Mucosa of rectum (tissue), 2 donors: ENCODE measurements at regions not wholly inside any gene's neighbourhood (a gene's known extent, or its start where the extent isn't known, plus 50 kb on each side); places are given as distances from the start of the nearest gene placed in this dataset.

Source experiments
- H3K27ac ChIP-seq, 2 donors: one replicate each; pipeline ENCODE4 v1.7.0; 2013; ENCODE audit warnings: inconsistent platforms in 2 of 2, low read depth in 2 of 2, low read length in 2 of 2
- H3K27me3 ChIP-seq, 2 donors: one replicate each; pipeline ENCODE4 v1.7.0; 2013; ENCODE audit warnings: low read length in 2 of 2; ENCODE audit not compliant: control insufficient read depth in 2 of 2, insufficient read depth in 2 of 2
- H3K36me3 ChIP-seq, 2 donors: one replicate each; pipeline ENCODE4 v1.7.0; 2013; ENCODE audit warnings: low read length in 2 of 2; ENCODE audit not compliant: control insufficient read depth in 2 of 2, insufficient read depth in 2 of 2
- H3K4me1 ChIP-seq, 2 donors: one replicate each; pipeline ENCODE4 v1.7.0; 2013; ENCODE audit warnings: low read length in 2 of 2, mild to moderate bottlenecking in 1 of 2; ENCODE audit not compliant: control insufficient read depth in 2 of 2, insufficient read depth in 2 of 2
- H3K4me3 ChIP-seq, 2 donors: one replicate each; pipeline ENCODE4 v1.7.0; 2013; ENCODE audit warnings: low read length in 2 of 2
- H3K9ac ChIP-seq, 2 donors: one replicate each; pipeline ENCODE4 v1.7.0; 2013; ENCODE audit warnings: low read length in 2 of 2, low read depth in 1 of 2, mild to moderate bottlenecking in 1 of 2
- H3K9me3 ChIP-seq, 2 donors: one replicate each; pipeline ENCODE4 v1.7.0; 2013; ENCODE audit warnings: low read length in 2 of 2; ENCODE audit not compliant: control insufficient read depth in 2 of 2
- donor health status: healthy.
- donor health status: Normal muscosa, but diverticular disease.

- H3K4me3 ChIP-seq: no peak overlapping the region
- no peaks in the 10 kb centered on the region for H3K27me3 ChIP-seq
- no peaks in the 10 kb centered on the region for H3K36me3 ChIP-seq
- no peaks in the 10 kb centered on the region for H3K4me1 ChIP-seq
- no peaks in the 10 kb centered on the region for H3K9me3 ChIP-seq
- no peak overlapping the region for H3K27ac ChIP-seq
- H3K9ac ChIP-seq: no peak overlapping the region
These were observed 313.6 kb upstream of the PODXL start for GRCh38 chr7:131869986-131870385.

GRCh38 chr7:131869169-131869844 is 312.9 kb upstream of the PODXL start:
- H3K9me3 ChIP-seq: no peaks in the 10 kb centered on the region
- H3K4me3 ChIP-seq: no peak overlapping the region
- no peaks in the 10 kb centered on the region for H3K4me1 ChIP-seq
- no peaks in the 10 kb centered on the region for H3K27me3 ChIP-seq
- no peak overlapping the region for H3K27ac ChIP-seq
- H3K9ac ChIP-seq: no peak overlapping the region
- H3K36me3 ChIP-seq: no peaks in the 10 kb centered on the region

- Histone ChIP-seq H3K27me3 (no peaks in the 10 kb centered on the region), H3K4me1 (no peaks in the 10 kb centered on the region), H3K27ac (no peak overlapping the region), H3K9ac (no peak overlapping the region), H3K36me3 (no peaks in the 10 kb centered on the region), H3K9me3 (no peaks in the 10 kb centered on the region), H3K4me3 (no peak overlapping the region)
These were observed 311.0 kb upstream of the PODXL start for GRCh38 chr7:131867461-131867860.

- Histone ChIP-seq H3K36me3 (no peaks in the 10 kb centered on the region), H3K4me1 (no peaks in the 10 kb centered on the region), H3K9me3 (no peaks in the 10 kb centered on the region), H3K9ac (no peak overlapping the region), H3K27me3 (no peaks in the 10 kb centered on the region), H3K27ac (no peak overlapping the region), H3K4me3 (no peak overlapping the region)
These were observed 309.5 kb upstream of the PODXL start for GRCh38 chr7:131865911-131866310.

GRCh38 chr7:131861620-131862346 is 305.4 kb upstream of the PODXL start:
- H3K4me1 ChIP-seq: no peaks in the 10 kb centered on the region
- H3K9me3 ChIP-seq: no peaks in the 10 kb centered on the region
- H3K9ac ChIP-seq: no peak overlapping the region
- no peaks in the 10 kb centered on the region for H3K36me3 ChIP-seq
- no peak overlapping the region for H3K27ac ChIP-seq
- no peak overlapping the region for H3K4me3 ChIP-seq
- H3K27me3 ChIP-seq: no peaks in the 10 kb centered on the region

GRCh38 chr7:131859147-131859821 is 302.9 kb upstream of the PODXL start:
- H3K27ac ChIP-seq: no peak overlapping the region
- H3K9ac ChIP-seq: no peak overlapping the region
- H3K4me3 ChIP-seq: no peak overlapping the region
- no peaks in the 10 kb centered on the region for H3K27me3 ChIP-seq
- H3K4me1 ChIP-seq: no peaks in the 10 kb centered on the region
- H3K9me3 ChIP-seq: no peaks in the 10 kb centered on the region
- no peaks in the 10 kb centered on the region for H3K36me3 ChIP-seq

GRCh38 chr7:131858611-131859010 is 302.2 kb upstream of the PODXL start:
- Histone ChIP-seq H3K36me3 (no peaks in the 10 kb centered on the region), H3K9ac (no peak overlapping the region), H3K27me3 (no peaks in the 10 kb centered on the region), H3K4me1 (no peaks in the 10 kb centered on the region), H3K4me3 (no peak overlapping the region), H3K27ac (no peak overlapping the region), H3K9me3 (no peaks in the 10 kb centered on the region)

- no peak overlapping the region for H3K9ac ChIP-seq
- no peak overlapping the region for H3K27ac ChIP-seq
- H3K27me3 ChIP-seq: no peaks in the 10 kb centered on the region
- no peaks in the 10 kb centered on the region for H3K9me3 ChIP-seq
- no peak overlapping the region for H3K4me3 ChIP-seq
- no peaks in the 10 kb centered on the region for H3K36me3 ChIP-seq
- no peaks in the 10 kb centered on the region for H3K4me1 ChIP-seq
These were observed 293.0 kb upstream of the PODXL start for GRCh38 chr7:131849472-131849871.

GRCh38 chr7:131848033-131848432 is 291.6 kb upstream of the PODXL start:
- no peak overlapping the region for H3K4me3 ChIP-seq
- H3K27ac ChIP-seq: no peak overlapping the region
- H3K27me3 ChIP-seq: peaks cover 0 to 4% of the 10 kb centered on the region in 2 donors
- H3K9ac ChIP-seq: no peak overlapping the region
- H3K9me3 ChIP-seq: no peaks in the 10 kb centered on the region
- no peaks in the 10 kb centered on the region for H3K4me1 ChIP-seq
- H3K36me3 ChIP-seq: no peaks in the 10 kb centered on the region

- H3K4me3 ChIP-seq: no peak overlapping the region
- no peak overlapping the region for H3K27ac ChIP-seq
- peaks cover 0 to 4% of the 10 kb centered on the region in 2 donors for H3K27me3 ChIP-seq
These were observed 289.3 kb upstream of the PODXL start for GRCh38 chr7:131845573-131846314.

More at GRCh38 chr7:131845573-131846314, 289.3 kb upstream of the PODXL start:
- Histone ChIP-seq H3K36me3 (no peaks in the 10 kb centered on the region), H3K4me1 (no peaks in the 10 kb centered on the region), H3K9me3 (no peaks in the 10 kb centered on the region), H3K9ac (no peak overlapping the region)
